ENCODE measurements at regions not wholly inside any gene's neighbourhood (a gene's known extent, or its start where the extent isn't known, plus 50 kb on each side); places are given as distances from the start of the nearest gene placed in this dataset.

DNA sequence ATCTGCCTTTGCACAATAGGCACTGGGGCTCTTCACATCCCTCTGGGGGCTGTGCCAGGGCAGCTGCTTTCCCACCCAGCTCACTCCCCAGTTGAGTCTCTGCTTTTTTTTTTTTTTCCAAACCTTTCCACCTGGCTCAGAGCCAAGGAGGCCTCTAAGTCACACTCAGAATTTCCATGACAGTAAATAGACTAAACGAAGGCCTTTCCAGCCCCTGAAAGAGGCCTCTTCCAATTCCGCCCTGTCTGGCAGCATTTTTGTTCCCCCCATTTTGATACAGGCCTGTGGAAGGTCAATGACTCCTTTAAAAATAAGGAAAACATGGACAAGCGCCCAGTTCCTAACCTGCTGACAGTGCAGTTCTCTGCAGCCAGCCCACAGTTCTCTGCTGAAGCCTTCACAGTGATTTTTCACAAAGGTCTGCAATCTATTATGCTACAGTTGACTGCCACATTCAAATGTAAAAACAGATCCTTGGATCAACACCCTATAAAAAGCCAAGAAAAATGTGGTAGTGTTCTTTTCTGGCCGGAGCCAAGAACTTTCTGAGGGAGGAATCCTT, 107.5 kb upstream of the SESN3 start:
- TF ChIP-seq, protein P1, sequence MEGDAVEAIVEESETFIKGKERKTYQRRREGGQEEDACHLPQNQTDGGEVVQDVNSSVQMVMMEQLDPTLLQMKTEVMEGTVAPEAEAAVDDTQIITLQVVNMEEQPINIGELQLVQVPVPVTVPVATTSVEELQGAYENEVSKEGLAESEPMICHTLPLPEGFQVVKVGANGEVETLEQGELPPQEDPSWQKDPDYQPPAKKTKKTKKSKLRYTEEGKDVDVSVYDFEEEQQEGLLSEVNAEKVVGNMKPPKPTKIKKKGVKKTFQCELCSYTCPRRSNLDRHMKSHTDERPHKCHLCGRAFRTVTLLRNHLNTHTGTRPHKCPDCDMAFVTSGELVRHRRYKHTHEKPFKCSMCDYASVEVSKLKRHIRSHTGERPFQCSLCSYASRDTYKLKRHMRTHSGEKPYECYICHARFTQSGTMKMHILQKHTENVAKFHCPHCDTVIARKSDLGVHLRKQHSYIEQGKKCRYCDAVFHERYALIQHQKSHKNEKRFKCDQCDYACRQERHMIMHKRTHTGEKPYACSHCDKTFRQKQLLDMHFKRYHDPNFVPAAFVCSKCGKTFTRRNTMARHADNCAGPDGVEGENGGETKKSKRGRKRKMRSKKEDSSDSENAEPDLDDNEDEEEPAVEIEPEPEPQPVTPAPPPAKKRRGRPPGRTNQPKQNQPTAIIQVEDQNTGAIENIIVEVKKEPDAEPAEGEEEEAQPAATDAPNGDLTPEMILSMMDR (IDR thresholded peaks at IDR 0.05), result no peak
- TF ChIP-seq EZH2 (IDR thresholded peaks at IDR 0.05; ENCODE audit: borderline replicate concordance, insufficient read depth, low read depth, low read length, poor library complexity, severe bottlenecking), result no peak

All from B cell (primary cell).